Adrenal gland (tissue), 9 donors: ENCODE measurements at regions not wholly inside any gene's neighbourhood (a gene's known extent, or its start where the extent isn't known, plus 50 kb on each side); places are given as distances from the start of the nearest gene placed in this dataset.

Source experiments
- DNase-seq, 7 donors: peaks; one replicate each; pipeline ENCODE4 v3.0.0-alpha.2; 2019 to 2020
- H3K27ac ChIP-seq, 5 donors: fragments of 200-600 bp; sonication (generic) in 4 of 5; 1 replicate in 3 of 5; 2 replicates in 2 of 5; pipeline versions ENCODE4 v1.5.1 to v1.8.0; 2016 to 2020; ENCODE audit warnings: mild to moderate bottlenecking in 1 of 5
- H3K27me3 ChIP-seq: fragments of 200-600 bp; 2 replicates; pipeline ENCODE4 v1.8.0; 2021
- H3K36me3 ChIP-seq, 2 donors: fragments of 200-600 bp; replicated peaks in 1 of 2; 1 replicate in 1 of 2; 2 replicates in 1 of 2; pipeline versions ENCODE4 v1.5.1 to v1.8.0; 2018 to 2022
- H3K4me1 ChIP-seq, 2 donors: fragments of 200-600 bp; replicated peaks in 1 of 2; 1 replicate in 1 of 2; 2 replicates in 1 of 2; pipeline versions ENCODE4 v1.5.1 to v1.8.0; 2018 to 2021
- H3K4me3 ChIP-seq, 4 donors: fragments of 200-600 bp; sonication (generic) in 3 of 4; one replicate each; pipeline ENCODE4 v1.5.1; 2016 to 2018
- H3K9me3 ChIP-seq, 3 donors: fragments of 200-600 bp; sonication (generic) in 1 of 3; replicated peaks in 1 of 3; 1 replicate in 2 of 3; 2 replicates in 1 of 3; pipeline versions ENCODE4 v1.5.1 to v1.8.0; 2016 to 2021
- CTCF ChIP-seq, 6 experiments: fragments of 450-650 bp in 4 of 6; fragments of 200-600 bp in 2 of 6; sonication (generic) in 1 of 6; IDR thresholded peaks; 1 replicate in 5 of 6; 2 replicates in 1 of 6; pipeline versions ENCODE4 v1.5.1 to v1.8.0; 2016 to 2021; ENCODE audit warnings: antibody characterized with exemption in 6 of 6, mild to moderate bottlenecking in 2 of 6, moderate library complexity in 1 of 6
- POLR2A ChIP-seq, 2 donors: fragments of 450-650 bp; IDR thresholded peaks; one replicate each; pipeline ENCODE4 v1.6.1; 2017; ENCODE audit warnings: antibody characterized with exemption in 2 of 2, mild to moderate bottlenecking in 2 of 2, moderate library complexity in 1 of 2
- WGBS, 4 donors: extraction: QIAGEN DNeasy Blood & Tissue Kit in 2 of 4; methylation state at CpG; one replicate each; pipeline versions ENCODE4 v1.1.5 to v1.1.7; 2013 to 2017; 5-methylcytosine and 5-hydroxymethylcytosine counted together
- intact Hi-C, 2 donors: fragments of 100-400 bp; cut with DNase I; formaldehyde crosslinking; loops; one replicate each; pipeline versions ENCODE4 v1.14.1 to v1.15.0; 2022 to 2023
- donor health status: healthy with polysubstance abuse.
- donor health status: Bipolar disorder and iron deficiency.
- donor health status: DM: yes; HTN: yes; CAD: no.
- donor health status: DM: no; HTN: no; CAD: no.
- donor health status: DM: no; HTN: no; CAD: no.

- TF ChIP-seq POLR2A (IDR thresholded peaks at IDR 0.05) (no peak), CTCF (IDR thresholded peaks at IDR 0.05) (no peak)
- no peaks in the 10 kb centered on the region for H3K36me3 ChIP-seq
- no peaks in the 10 kb centered on the region for H3K4me1 ChIP-seq
- H3K9me3 ChIP-seq = no peaks in the 10 kb centered on the region
- no peaks in the 10 kb centered on the region for H3K27me3 ChIP-seq
- WGBS, 4 donors = 41 to 75% (median 59%) methylated on average over 1 of the region's 1 CpG
- no peak overlapping the region for H3K4me3 ChIP-seq
- intact Hi-C loops = no loop called here
- DNase-seq = no peak
- H3K27ac ChIP-seq = no peak overlapping the region
Observed at GRCh38 chr2:194926873-194927272, 730.2 kb upstream of the SLC39A10 start.

GRCh38 chr2:194925742-194926141 is 731.3 kb upstream of the SLC39A10 start:
- no peak for DNase-seq

GRCh38 chr2:194917519-194917918 is 739.5 kb upstream of the SLC39A10 start:
- intact Hi-C loops = no loop called here
- H3K36me3 ChIP-seq = no peaks in the 10 kb centered on the region
- no peak for TF ChIP-seq POLR2A (IDR thresholded peaks at IDR 0.05)
- TF ChIP-seq CTCF (IDR thresholded peaks at IDR 0.05) = no peak
- no peaks in the 10 kb centered on the region for H3K4me1 ChIP-seq
- H3K27ac ChIP-seq = no peak overlapping the region
- H3K27me3 ChIP-seq = no peaks in the 10 kb centered on the region
- DNase-seq = no peak
- no peak overlapping the region for H3K4me3 ChIP-seq
- no peaks in the 10 kb centered on the region for H3K9me3 ChIP-seq

More at GRCh38 chr2:194925742-194926141, 731.3 kb upstream of the SLC39A10 start:
- Histone ChIP-seq H3K4me3 (no peak overlapping the region), H3K27ac (no peak overlapping the region), H3K36me3 (no peaks in the 10 kb centered on the region), H3K4me1 (no peaks in the 10 kb centered on the region), H3K9me3 (no peaks in the 10 kb centered on the region), H3K27me3 (no peaks in the 10 kb centered on the region)
- WGBS, 4 donors = 77 to 83% (median 80%) methylated on average over 4 of the region's 4 CpGs
- intact Hi-C loops = no loop called here
- no peak for TF ChIP-seq CTCF (IDR thresholded peaks at IDR 0.05)
- no peak for TF ChIP-seq POLR2A (IDR thresholded peaks at IDR 0.05)

- Histone ChIP-seq H3K9me3 (no peaks in the 10 kb centered on the region), H3K27me3 (no peaks in the 10 kb centered on the region), H3K4me1 (no peaks in the 10 kb centered on the region), H3K36me3 (no peaks in the 10 kb centered on the region), H3K4me3 (no peak overlapping the region), H3K27ac (no peak overlapping the region)
- intact Hi-C loops = no loop called here
- 91 to 96% (median 94%) methylated on average over 1 of the region's 1 CpG for WGBS, 4 donors
- TF ChIP-seq POLR2A (IDR thresholded peaks at IDR 0.05) (no peak), CTCF (IDR thresholded peaks at IDR 0.05) (no peak)
- DNase-seq = no peak
Observed at GRCh38 chr2:194915485-194915884, 741.5 kb upstream of the SLC39A10 start.
